NK-92 treated with Interleukin-12 subunit alpha and Interleukin-12 subunit beta, amount 100 ng/mL, for 24 hours (cell line): ENCODE measurements at regions not wholly inside any gene's neighbourhood (a gene's known extent, or its start where the extent isn't known, plus 50 kb on each side); places are given as distances from the start of the nearest gene placed in this dataset.

Source experiments
- DNase-seq: peaks from one replicate; lab custom pipeline; 2025; lab: John Stamatoyannopoulos, UW

DNA sequence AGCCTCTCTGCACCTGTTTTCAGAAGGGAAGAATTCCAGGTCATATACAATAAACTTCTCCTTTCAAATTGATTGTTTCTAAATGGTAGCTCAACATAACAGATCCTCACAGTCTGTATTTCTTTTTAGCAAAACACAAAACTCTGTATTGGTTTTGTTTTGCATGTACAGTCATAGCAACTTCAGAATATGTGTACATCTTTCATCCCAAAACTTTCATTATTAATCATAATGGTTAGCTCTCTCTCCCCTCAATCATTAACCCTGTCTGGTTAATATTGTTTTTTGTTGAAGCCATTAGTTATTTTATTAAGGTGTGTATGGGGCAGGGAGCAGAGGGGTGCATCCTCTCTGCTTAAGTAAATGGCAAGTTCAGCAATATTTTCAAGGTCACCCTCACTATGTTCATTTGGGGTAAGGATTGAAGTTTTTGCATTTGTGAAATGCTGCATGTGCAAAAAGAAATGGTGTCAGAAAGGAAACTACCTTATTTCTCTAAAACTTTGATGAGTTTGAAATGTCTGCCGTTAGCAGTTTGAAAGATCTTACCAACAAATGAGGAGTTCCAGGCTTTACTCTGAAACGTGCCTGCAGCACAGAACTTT, 136.8 kb upstream of the BTBD3 start:
- no peak for DNase-seq

DNA sequence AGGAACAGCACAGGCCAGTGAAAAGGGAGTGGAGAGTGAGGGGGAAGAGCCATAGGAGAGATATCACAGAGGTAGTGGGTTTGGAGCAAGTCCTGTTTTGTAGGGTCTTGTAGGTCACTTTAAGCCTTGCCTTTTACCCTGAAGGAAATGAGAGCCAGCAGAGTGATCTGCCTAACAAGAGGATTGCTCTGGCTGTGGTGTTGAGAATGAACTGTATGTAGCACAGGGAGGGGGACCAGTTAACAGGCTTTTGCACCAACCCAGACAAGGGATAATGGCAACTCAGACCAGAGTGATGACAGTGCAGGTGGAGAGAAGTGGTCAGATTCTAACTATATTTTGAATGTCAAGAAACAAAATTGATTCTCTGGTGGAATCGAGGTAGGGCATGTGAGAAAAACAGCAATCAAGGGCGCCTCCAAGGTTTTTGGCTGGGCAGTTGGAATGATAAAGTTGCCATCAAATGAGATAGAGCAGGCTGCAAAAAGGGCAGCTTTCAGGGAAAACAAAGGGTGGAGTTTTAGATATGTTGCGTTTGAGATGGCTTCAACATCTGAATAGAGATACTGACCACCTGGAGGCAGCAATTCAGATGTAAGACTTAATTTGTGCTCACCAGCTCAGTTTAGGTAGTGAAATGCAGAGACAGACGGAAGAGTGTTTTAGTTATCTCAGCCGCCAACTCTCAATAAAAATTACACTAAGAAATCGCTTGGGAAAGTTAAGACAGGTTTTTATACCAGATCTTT, 134.4 kb upstream of the BTBD3 start:
- no peak for DNase-seq

DNA sequence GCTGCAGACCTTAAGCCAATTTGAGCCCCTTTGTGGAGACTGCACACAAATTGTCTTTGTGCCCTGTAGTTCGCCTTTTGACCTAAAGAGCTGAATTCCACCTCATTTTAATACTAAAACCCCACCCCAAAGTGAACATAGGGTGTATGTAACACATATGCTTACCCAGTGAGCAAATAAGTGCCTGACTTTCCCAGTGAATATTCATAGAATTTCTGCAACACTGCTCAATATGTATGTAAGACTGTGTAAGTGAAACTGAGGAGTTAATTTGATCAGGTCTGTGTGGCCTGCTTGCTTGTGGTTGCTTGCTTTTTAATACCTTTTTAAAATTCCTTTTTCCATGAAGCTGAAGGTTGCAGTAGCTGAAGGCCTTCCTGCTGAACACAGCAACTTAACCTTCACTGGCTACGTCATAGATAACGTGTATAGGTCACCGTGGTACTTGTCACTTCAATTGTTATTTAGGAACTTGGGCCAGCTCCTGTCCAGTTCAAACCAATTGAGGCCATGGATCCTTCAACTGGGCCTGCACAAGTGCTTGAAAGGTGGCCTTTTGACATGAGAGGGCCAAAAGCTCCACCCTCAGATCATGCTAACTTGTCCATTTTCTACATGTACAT, 131.7 kb upstream of the BTBD3 start:
- no peak for DNase-seq

DNA sequence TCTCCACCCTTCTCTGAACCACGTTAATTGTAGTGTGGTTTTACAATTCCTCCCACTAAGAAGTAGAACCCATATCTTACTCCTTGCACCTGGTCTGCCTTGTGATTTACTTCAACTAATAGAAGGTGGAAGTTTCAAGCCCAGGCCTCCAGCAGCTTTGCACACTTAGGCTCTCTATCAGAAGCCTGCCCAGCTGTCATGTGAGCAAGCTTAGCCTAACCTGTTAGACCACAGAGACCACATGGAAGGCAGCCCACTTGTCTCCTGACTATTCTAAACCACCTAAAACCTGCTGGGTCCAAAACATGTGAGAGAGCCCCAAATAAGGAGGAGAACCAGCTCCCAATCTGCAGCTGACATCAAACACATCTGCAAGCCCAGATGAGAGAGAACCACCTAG, 127.6 kb upstream of the BTBD3 start:
- DNase-seq = no peak

DNA sequence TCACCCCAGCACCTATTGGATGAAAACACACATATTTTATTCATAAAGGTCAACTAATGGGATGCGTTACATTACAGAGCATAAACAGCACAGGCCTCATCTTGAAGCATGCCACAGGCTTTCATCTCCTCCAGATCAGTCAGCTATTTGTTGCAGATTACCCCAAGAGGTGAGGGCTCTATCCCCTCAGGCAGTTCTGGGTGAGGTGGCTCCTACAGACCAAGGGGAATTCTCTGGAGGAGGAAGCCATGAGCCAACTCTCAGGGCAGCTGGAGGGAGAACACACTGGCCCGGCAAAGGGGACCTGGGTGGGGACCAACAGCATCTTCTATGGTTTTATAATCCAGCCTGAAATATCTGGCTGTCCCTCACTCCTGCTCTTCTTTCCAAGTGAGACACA, 126.4 kb upstream of the BTBD3 start:
- DNase-seq = no peak

DNA sequence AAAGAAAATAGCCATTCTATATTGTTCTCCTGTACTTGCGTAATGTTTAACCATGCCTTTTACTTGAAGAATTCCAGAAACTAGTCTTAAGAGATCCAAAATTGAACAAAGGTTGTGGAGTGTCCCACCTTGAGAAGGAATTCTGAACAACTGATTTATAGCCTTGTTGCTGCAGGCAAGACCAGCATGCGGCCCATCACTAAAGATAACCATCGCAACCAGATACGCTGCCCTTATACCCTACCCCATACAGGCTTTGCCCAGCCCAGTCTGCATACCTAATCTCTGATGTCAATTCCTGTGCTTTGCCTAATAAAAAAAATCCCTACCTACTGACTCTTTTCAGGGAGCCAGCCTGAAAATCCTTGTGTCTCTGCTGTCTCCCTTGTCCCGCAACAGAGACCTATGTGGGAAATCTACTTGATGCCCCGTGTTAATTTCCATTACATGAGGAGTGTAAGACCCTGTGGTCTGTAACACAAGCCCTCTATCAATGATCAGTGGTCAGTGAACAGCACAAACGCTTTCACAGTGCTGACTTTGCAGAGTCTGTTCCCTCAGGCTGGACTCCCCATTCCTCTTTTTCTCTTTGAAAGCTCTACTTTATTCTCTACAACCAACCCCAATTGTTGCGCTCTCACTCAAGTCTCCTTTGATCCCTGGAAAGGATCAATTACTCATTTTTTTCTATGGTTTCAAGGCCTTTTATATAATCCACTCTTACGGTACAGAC, 125.7 kb upstream of the BTBD3 start:
- no peak for DNase-seq

DNA sequence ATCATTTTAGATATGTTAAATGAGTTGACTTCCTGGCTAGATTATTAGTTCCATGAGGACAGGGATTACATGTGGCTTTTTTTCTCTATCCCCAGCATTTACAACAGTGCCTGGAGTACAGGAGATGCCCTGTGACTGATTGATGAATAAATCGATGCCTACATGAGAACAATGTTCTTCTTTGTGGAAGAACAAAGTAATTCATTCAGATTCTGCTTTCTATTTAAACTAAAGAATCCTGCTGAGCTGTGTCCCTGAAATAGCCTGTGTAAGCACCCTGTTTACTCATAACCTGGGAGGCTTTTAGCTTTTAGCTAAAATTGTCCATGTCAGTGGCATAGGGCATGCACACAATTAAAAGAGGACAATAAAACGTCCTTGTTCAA, 125.1 kb upstream of the BTBD3 start:
- DNase-seq = no peak

DNA sequence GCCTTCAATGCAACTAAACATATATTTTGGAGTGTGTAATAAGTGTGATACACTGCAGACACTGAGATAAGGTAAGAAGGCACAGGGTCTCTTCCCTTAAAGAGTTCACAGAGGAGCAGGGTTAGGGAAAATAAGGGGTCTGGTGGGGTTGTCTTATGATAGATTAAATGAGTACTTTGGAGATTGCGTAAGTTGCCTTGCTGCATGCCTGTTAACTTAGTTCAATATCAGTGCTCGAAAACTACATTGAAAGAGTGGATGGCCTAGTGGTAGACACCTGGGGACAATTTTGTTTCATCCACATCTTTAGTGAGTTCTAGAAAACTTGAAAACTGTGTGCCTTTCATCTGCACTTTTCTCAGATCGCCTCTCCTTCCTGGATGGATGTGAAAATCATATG, 123.2 kb upstream of the BTBD3 start:
- DNase-seq = no peak

DNA sequence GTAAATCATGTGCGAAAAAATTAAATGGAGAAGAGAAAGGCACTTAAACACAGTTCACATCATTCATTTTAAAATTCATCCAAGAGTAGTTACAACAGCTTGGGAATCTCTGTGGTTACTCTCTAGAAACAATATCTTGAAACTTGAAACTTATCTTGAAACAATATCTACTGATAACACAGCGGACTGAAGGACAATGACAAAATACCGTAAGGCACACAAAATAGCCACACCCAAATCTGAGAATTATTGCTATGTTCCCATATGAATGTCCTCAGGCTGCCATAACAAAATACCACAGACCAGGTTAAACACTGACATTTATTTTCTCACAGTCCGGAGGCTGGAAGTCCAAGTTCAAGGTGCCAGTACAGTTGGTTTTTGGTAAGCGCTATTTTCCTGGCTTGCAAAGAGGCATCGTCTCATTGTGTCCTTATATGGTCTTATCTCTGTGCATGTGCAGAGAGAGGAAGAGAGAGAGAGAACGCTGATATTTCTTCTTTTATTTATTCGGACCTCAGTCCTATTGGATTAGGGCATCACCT, 122.5 kb upstream of the BTBD3 start:
- no peak for DNase-seq

DNA sequence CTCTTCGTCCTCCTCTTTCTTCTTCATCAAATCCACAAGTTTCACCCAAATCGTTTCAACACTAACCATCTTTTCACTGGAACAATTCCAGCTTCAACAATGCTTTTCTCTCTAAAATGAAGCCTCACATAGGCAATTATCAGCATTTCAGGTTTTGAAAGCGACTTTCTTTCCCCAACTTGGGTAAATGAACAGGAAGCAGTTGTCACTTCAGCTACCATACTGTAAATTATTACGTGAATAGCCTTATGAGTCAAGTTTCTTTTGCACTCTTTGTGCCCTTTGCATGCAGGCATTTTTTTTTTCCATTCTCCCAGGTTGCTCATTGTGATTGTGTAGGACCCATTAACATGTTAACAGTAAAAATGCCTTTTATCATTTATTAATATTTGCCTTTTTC, 121.7 kb upstream of the BTBD3 start:
- DNase-seq = no peak

DNA sequence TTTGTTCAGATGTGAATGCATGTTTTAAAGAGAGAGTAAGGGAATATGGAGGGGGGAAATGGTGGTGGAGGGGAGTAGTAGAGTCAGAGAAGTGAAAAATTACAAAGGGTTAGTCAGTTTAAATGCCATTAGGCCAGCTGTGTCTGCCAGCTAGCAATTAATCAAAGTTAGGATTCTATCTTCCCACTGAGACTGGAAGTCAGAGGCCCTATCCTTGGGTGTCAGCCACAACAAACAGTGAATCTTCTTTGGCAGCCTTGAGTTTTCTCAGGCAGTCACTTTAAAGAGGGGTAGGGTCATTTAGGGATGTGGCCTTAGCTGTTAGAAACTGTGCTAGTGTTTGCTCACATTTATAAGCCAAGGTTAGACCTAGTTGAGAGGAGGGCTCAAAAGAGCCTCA, 120.5 kb upstream of the BTBD3 start:
- no peak for DNase-seq

DNA sequence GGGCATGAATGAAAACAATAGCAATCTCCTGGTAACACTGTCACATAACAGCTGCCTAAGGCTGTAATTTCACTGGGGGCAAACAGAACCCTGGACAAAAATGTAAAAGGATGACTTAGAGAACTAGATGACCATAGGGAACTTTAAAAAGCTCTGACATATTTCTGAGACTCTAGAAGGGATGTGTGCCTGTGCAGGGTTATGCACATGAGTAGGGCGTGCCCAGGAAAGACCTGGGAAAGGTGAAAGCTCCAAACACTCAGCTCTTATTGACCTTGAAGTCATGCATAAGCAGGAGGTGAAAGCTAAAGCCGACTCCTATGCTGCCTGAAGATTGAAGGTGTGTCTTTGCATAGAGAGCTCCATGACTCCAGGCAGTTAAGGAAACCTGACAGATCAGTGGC, 118.4 kb upstream of the BTBD3 start:
- DNase-seq = no peak

DNA sequence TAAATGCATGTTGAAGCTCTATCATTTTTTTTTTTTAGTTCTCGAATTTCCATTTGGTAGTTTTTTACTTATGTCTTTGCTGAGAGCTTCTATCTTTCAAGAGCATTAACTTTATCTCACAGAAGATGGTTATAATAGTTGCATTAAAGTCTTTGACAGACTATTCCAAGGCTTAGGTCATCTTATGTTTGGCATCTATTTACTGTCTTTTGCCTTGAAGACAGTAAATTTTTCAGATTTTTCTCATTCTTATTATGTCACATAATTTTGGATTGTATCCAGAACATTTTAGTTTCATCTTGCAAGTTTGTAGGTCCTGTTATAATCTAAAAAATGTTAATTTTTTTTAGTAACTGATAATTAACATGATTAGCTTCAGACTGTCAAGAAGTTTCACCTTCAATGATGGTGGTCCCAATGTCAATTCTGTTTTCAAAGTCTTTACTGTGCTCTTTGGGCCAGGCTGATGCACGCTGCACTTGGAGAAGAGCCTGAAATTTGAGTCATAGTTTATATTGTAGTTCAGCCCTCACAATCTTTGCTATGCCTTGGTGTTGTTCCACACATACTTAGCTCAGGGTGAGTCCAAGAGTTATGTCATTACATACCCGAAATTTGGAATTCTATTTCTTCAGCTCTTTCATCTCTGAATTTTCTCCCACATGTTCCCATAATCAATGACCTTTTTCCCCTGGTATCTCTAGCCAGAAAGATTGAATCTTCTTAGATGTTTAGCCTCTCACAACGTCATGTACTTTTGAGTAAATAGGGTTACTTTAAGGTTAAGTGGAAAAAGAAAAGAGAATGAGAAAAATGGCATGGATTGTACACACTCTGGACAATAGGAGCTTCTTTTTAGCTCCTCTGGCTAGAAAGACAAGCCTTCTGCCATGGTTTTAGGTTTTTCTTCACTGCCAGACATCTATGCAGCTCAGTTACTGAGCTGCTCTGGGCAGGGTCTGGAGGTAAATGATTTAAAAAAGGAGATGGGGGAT, 110.3 kb upstream of the BTBD3 start:
- DNase-seq = no peak

DNA sequence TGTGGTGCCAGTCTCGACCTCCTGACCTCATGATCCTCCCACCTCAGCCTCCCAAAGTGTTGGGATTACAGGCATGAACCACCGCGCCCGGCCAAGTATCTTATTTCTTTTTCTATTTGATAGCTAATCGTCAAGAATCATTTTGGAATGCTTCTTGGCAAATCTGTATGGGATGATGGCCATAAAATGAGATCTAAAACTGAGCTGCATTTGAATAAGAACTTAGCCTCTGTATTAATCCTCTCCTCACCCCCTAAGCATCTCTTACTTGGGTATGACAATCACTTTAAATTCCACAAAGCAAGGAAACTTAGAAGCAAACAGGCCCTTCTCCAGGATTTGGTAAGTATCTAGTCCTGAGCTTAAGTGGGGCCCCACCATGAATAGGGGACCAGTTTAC, 108.9 kb upstream of the BTBD3 start:
- DNase-seq = no peak

DNA sequence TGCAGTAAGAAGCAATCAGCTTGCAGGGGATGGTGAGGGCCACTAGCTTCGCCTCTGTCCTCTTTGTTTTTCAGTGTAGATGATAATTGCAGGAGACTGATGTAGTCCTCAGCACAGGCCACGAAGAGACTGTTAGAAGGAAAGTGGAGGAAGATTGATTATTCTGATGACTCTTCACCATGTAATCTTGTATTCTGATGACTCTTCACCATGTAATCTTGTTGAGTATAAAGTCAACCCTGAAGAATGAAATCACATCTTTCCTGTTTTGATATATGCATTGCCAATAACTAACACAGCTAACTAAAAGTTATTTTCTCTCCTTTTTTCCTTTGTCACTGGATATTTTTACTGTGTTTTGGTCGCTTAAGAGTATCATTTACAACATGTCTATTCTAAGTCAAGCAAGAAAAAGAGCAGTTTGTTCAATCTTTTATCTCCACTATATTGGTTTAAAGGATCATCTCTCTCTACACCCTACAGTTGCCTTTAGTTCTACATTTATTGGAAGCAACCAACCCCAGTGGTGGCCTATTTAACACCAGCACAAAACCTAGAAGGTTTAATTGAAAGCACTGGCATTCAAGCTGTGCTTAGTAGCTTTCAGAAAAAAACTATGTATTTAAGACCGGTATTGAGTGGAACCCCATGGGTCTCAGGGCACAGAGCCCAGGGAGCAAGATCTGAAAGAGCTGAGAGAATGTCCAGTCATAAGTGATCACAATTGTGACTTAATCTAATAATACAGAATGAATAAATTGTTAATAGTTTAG, 107.2 kb upstream of the BTBD3 start:
- DNase-seq = no peak

DNA sequence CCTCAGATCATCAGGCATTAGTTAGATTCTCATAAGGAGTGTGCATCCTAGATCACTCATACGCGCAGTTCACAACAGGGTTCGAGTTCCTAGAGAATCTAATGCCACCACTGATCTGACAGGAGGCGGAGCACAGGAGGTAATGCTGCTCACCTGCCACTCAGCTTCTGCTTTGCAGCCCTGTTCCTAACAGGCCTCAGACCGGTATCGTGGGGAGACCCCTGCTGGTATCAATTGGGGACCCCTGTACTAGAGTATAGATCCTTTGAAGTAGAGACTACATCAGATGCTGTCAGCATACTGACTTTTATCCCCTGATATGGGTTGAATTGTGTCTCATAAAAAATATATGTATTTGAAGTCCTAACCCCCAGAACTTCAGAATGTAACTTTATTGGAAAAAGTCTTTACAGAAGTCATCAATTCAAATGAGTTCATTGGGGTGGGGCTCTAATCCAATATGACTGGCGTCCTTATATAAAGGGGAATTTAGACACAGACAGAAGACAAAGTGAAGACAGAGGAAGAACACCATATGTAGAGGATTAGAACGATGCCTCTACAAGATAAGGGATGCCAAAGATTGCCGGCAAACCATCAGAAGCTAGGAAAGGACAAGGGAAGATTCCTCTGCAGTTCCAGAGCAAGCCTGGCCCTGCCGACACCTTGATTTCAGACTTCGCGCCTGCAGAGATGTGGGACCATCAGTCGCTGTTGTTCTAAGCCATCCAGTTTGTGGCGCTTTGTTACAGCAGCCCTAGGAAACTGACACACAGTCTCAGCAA, 104.4 kb upstream of the BTBD3 start:
- no peak for DNase-seq

DNA sequence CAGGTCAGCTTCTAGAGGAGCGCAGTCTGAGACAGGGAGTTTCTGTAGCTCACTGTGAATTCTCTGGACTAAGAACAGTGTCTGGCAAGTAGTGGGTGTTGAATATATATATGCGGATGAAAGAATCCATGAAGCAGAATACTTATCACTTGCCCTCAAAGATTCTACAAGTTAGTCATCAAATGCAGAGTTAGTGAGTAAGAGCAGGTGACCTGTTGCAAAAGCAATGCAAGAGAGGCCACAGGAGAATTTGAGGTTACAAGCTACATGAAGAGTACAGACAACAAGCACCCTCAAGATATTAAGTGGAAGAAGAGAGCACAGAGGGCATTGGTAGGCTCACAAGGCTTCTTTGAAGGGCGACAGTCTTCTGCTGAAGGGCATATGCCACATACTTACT, 103.4 kb upstream of the BTBD3 start:
- DNase-seq = no peak

DNA sequence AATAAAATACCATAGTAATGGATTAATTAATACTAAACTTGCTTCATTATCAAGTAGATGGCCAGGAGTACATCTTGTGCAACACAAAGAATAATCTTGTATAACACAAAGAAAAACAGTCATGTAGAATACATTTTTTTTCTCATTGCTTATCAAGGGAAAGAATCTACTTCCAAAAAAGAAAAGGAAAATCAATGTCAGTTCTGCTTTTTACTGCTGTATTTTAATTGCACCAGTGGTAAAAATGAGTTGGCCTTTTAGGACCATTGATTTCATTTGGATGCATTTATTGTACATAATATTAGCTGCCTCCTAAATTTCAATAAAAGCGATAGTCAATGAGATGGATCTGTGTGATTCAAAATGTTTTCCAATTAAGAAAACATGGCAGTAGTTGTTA, 96.9 kb upstream of the BTBD3 start:
- no peak for DNase-seq

DNA sequence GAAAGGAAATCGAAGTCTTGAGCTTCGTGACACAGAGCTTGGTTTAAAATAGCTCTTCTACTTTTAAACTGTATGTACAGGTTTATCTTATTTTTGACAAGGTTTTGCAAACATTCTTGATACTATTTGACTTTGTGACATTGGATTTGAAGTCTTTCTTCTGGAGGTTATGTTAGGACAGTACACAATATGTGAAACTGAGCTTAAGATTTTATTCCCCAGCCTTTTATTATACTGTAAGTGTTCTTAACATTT, 95.2 kb upstream of the BTBD3 start:
- DNase-seq = no peak

DNA sequence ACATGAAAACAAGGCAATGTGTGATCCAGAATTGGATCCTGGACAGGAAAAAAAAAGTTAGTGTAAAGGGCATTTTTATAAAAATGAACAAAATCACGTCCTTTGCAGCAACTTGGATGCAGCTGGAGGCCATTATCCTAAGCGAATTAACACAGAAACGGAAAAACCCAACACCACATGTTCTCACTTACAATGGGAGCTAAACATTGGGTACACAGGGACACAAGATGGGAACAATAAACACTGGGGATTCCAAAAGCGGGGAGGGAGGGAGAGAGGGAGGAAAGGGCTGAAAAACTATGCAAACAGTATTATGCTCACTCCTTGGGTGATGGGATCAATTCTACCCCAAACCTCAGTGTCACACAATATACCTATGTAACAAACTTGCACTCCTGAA, 91.4 kb upstream of the BTBD3 start:
- no peak for DNase-seq
